Keratinocyte (primary cell): ENCODE measurements at regions not wholly inside any gene's neighbourhood (a gene's known extent, or its start where the extent isn't known, plus 50 kb on each side); places are given as distances from the start of the nearest gene placed in this dataset.

Experiments used
- EZH2 ChIP-seq: IDR thresholded peaks from one replicate; pipeline ENCODE4 v1.6.1; 2012; ENCODE audit warnings: inconsistent platforms, mild to moderate bottlenecking, low read length, moderate library complexity
- TF ChIP-seq, protein P1 (sequence below), 3 experiments: IDR thresholded peaks in 1 of 3; conservative IDR thresholded peaks in 1 of 3; optimal IDR thresholded peaks in 1 of 3; 2 replicates in 2 of 3; 3 replicates in 1 of 3; pipeline versions ENCODE3 to v1.5.1; 2011; ENCODE audit warnings: low read length in 3 of 3, mild to moderate bottlenecking in 3 of 3, moderate library complexity in 2 of 3, control low read depth in 1 of 3, inconsistent platforms in 1 of 3; ENCODE audit not compliant: insufficient read depth in 2 of 3; ENCODE audit errors: extremely low read depth in 1 of 3

DNA sequence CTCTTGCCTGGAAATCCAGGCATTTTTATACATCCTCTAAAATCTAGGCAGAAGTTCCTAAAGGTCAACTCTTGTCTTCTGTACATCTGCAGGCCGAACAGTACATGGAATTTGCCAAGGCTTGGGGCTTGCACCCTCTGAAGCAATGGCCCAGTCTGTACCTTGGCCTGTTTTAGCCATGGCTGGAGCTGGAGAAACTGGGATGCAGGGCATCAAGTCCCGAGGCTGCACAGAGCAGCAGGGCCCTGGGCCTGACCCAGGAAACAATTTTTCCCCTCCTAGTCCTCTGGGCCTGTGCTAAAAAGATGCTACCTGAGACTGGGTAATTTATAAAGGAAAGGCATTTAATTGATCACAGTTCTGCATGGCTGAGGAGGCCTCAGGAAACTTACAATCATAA lies 520.8 kb upstream of the MIR17HG start:
- no peak for TF ChIP-seq EZH2
- TF ChIP-seq, protein P1, sequence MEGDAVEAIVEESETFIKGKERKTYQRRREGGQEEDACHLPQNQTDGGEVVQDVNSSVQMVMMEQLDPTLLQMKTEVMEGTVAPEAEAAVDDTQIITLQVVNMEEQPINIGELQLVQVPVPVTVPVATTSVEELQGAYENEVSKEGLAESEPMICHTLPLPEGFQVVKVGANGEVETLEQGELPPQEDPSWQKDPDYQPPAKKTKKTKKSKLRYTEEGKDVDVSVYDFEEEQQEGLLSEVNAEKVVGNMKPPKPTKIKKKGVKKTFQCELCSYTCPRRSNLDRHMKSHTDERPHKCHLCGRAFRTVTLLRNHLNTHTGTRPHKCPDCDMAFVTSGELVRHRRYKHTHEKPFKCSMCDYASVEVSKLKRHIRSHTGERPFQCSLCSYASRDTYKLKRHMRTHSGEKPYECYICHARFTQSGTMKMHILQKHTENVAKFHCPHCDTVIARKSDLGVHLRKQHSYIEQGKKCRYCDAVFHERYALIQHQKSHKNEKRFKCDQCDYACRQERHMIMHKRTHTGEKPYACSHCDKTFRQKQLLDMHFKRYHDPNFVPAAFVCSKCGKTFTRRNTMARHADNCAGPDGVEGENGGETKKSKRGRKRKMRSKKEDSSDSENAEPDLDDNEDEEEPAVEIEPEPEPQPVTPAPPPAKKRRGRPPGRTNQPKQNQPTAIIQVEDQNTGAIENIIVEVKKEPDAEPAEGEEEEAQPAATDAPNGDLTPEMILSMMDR (optimal IDR thresholded peaks at IDR 0.05 in 1 of 3, IDR thresholded peaks at IDR 0.05 in 1 of 3, conservative IDR thresholded peaks at IDR 0.05 in 1 of 3; ENCODE audit: extremely low read depth in 1 of 3, insufficient read depth in 2 of 3, low read length in 3 of 3) = no peak
